GM21526 (cell line): ENCODE measurements at regions not wholly inside any gene's neighbourhood (a gene's known extent, or its start where the extent isn't known, plus 50 kb on each side); places are given as distances from the start of the nearest gene placed in this dataset.
"Not testable (repeated sequence)": the region's sequence is repeated elsewhere in the genome, so short reads cannot be mapped to it uniquely, and the experiment has no call there.

Experiments used
- ATAC-seq: cut with Tn5 transposase; IDR thresholded peaks from one replicate; pipeline ENCODE4 v1.9.1; 2021; ENCODE audit warnings: moderate library complexity; ENCODE audit not compliant: unreplicated experiment, low FRiP score

DNA sequence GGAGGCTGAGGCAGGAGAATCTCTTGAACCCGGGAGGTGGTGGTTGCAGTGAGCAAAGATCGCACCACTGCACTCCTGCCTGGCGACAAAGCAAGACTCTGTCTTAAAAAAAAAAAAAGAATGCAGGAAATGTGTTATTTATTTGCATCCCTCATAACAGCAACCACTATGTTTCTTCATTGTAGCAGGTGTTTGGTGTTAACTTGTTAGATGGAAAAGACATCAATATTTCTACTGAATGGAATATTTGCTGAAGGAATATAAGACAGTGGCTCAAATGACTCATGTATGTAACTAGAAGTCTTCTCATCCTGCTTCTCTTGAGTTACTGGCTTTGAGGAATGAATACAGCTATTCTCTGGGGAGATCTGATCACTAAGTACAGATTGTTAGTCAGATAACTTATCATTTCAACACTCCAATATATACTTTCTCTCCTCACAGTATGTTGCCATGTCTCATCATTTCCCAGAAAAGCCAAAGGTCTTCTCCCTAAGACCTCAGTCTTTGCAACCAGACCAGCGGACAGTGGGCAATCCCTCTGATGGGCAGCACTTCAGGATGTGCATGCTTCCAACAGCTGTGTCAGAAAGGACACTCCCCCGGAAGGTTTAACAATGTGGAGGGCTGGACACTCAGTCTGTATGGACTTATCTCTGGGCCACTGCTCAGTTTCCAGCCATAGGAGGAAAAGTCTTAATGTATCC lies 104.4 kb upstream of the STK17B start:
- no peak for ATAC-seq

DNA sequence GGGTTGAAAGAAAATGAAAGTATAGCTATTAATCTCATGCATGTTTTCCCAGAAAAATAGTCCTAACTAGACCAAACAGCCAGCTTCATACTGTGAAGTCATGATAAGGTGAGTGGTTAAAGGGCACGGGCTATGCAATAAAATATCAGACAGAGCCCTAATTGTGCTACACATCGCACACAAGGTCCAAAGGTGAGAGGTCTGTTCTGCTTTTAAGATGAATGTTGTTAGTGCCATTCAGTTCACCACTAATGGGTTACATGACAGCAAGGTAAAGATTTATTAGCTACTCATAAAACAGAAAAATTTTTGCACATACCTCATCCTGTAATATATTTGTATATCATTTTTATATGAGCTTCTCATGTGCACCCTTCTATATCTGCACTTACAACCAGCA lies 105.0 kb upstream of the STK17B start:
- no peak for ATAC-seq

DNA sequence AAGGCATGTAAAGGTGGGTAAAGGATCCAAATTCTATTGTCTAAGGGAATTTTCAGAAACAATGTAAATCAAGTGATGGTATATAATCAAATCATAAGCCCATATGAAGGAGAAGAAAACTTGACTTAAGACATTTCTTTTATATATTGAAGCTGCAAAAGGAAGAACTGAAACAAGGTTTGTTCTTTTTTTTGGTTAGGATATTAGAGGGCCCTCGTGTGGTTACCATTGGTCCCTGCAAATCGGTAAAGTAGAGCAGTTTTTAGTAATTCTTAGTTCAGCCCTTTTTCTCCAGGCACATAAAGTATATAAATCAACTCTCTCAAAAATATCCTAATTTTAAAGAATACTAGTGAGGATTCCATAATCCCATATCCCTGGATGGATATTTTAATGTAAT lies 105.6 kb upstream of the STK17B start:
- no peak for ATAC-seq

DNA sequence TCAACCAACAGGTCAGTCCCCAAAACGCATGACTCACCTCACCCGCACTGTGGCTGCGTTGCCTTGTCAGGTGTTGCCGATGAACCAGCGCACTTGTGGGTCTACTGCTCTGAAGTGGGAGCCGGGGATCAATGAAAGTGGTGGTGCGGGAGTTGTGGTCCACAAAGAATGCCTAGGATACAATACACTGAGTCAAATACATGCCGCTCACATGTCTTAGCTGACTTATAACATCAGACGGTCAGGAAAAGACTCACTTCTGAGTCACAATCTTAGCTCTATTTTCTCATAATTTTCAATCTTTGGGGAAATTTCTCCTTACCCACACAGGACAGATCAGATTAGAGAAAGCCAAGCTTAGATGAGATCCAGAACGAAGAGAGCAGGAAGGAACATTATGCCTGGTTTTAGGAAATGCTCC lies 107.1 kb upstream of the STK17B start:
- no peak for ATAC-seq

DNA sequence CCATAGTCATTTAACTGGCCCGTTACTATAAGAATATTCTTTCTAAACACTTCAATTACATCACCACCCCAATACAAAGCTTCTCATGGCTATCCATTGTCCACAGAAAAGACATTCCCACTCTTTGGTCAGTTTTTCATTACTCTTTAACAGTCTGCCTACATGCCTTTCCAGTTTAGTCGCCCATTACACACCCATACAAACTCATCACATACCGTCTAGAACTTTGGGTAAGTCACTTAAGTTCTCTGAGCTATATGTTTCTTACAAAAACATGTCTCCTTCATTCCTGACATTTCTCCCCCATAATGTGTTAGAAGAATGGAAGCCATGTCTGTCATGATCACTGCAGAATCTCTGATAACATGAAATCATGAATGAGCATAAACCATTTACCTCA lies 108.2 kb upstream of the STK17B start:
- ATAC-seq, result no peak

DNA sequence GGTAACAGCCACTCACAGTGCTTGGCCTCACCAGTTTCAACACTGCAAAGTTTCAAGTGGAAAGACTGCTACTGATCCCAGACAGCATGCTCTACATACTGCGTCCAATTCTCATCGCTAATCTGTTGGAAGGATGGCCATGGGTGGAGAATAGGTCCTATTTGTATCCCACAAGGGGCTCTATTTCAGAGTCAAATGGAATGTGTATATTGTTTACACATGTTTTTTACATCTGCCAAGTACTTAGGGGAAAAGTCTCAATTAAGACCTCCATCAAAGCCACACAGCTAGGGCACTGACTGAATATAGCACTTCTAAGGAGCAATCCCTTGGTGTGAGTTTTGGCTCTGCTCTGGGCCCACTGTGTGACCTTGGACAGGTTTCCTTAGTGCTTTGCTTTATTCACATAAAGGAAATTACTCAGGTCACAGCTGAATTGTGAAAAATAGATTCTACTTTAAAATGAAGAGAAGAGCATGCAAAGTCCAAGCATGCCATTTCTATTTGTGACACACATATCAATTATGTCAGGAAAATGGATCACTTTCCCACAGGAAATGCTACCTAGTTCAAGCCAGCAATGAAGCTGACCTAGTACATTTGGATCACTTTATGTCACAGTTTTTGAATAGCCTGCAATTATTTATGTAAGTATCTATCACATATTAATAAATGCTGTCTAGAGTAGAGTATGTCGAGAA lies 112.9 kb upstream of the STK17B start:
- ATAC-seq, result no peak

DNA sequence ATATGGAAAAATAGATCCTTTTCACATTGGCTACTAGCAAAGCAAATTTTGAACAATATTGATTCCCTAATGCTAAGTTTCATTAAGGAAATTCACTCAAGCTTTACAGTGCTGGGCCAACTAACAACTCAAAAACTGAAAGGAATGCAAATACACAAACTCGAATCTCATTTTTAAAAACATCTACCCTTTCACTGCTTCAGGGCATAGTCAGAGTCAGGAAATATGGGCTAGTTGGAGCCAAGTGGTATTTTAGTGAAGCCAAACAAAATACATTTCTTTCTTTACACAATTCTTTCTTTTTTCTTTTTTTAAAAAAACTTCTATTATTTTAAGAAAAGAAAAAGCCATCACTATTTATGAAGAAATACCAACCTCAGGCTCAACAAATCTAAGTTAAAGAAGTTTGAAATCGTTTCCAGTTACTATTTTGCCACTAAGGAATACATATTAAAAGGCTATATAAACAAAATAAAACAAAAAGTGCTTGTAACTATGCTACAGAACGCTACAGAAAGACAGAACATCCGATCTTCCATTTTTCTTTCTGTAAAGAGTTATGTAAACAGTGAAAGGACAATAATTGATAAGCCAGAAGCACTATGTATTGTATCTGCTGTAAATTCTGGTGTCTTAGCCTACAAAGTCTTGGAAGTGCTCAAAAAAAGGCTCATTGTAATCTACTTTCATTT lies 113.6 kb upstream of the STK17B start:
- ATAC-seq, result no peak

DNA sequence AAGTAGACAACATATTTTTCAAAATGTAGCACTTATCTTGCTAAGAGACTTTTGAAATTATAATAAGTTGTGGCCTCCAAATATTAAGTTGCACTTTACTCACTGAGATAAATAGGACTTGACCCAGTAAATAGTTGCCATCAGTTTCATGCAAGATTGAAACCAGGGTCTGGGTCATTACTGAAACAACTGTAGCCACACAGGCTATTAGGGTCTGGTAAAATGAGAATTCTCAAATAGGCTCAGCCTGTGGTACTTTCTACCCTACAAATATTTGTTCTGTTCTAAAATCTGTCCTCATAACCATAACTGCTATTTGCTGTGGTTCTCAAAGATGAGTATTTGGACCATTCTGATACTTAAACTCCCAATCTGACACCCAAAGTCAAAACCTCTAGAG lies 115.4 kb upstream of the STK17B start:
- no peak for ATAC-seq

DNA sequence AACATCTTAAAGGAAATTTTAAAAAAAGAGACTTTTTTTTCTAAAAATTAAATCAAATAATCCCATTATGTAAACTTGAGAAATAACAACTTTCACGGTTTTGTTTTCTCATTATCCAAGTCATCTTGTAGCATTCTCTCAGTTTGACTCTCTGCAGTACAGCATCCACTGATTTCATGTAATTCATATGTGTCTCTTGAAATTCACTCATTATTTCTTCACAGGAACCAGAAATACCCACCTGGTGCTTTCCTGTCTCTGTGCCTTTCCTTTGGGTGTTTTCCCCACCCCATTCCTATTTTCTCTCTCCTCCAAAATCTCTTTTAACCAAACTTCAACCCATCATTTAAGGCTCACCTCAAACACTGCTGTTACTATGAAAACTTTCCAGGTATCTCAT lies 116.1 kb upstream of the STK17B start:
- ATAC-seq, result no peak

DNA sequence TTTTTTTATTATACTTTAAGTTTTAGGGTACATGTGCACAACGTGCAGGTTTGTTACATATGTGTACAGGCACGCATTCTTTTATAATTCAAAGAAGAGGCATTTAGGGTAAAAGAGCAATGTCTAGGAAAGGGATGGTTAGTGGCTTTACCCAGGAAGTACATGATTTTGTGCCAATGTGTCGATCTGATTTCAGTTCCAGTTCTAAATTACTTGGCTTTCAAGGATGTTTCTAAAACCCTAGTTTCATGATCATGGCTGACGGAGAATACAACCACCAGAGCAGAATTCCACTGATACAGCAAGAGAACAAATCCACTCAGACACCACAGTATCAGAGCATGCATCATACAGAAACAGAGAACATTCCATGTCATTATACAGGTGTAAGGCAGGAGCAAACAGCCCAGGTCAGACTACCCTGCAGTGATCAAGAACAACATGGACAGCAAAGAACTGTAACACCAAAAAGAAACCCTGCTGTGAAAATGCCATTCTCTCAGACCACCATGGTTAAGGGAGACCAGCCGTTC lies 116.7 kb upstream of the STK17B start:
- no peak for ATAC-seq

DNA sequence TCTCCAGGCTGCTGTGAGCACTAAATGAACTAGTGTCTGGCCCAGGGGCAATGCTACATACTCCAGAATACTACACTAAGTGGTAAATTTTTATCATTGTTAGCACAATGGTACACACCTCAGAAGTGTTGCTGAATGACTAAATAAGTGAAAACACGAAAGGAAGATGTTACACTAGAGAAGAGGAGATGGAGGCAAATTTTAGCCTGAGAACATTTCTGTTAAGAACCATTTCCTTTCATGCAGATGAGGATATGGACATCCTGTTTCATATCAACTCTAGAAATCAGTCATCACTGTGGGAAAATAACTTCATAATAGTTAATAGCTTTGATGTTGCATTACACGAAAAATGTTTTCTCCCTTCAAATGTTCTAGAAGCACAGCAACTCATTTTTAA lies 117.6 kb upstream of the STK17B start:
- ATAC-seq, result no peak

DNA sequence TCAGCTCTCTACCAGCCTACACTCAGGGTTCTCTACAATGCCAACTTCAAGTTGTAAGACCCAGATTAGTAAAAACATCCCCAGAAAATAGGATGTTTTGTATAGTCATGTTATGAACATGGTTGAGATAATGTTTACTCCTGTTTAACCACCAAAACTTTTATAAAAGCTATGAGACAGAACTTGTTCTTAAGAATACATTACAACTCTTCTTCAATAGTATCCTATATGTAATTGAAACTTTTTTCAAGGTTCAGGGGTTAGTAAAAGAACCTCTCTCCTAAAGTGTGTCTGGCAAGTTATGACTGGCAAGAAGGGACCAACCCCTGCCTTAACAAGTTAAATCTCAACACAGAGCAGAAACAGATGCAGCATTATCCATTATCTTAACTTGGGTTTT lies 118.8 kb upstream of the STK17B start:
- no peak for ATAC-seq

DNA sequence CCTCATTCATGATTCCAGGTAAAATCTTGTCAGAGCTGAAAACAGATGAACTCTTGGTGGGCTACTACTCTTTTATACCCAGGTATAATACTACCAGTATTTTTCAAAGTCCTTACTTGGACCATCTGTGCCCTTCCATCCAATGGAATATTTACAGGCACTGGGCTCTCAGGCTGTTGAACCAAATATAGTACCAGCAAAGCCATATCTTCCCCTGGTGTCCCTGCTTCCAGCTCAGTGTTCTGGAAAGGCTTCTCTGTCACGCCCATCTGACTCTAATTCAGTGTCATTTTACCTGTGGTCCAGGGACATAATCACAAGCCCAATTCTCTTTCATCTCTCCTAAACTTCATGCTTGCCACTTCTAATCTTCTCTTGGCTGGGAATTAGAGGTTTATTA lies 119.2 kb upstream of the STK17B start:
- ATAC-seq, result no peak

DNA sequence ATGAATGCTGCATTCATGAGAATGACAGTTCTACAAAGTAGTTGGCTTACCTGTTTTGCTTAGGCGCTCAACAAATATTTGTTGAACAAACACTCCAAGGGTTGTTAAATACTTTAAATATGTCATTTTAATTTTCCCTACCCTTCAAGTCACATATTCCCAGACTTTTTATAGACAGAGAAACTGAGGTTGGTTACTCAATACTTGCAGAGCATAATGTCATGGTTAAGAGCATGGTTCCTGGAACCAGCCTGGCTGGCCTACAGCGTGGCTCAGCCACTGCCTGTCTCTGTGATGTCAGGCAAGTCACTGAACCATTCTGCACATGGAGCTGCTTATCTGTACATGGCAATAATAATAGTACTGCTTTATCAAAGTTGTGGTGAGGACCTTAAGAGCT lies 120.0 kb upstream of the STK17B start:
- ATAC-seq, result no peak

DNA sequence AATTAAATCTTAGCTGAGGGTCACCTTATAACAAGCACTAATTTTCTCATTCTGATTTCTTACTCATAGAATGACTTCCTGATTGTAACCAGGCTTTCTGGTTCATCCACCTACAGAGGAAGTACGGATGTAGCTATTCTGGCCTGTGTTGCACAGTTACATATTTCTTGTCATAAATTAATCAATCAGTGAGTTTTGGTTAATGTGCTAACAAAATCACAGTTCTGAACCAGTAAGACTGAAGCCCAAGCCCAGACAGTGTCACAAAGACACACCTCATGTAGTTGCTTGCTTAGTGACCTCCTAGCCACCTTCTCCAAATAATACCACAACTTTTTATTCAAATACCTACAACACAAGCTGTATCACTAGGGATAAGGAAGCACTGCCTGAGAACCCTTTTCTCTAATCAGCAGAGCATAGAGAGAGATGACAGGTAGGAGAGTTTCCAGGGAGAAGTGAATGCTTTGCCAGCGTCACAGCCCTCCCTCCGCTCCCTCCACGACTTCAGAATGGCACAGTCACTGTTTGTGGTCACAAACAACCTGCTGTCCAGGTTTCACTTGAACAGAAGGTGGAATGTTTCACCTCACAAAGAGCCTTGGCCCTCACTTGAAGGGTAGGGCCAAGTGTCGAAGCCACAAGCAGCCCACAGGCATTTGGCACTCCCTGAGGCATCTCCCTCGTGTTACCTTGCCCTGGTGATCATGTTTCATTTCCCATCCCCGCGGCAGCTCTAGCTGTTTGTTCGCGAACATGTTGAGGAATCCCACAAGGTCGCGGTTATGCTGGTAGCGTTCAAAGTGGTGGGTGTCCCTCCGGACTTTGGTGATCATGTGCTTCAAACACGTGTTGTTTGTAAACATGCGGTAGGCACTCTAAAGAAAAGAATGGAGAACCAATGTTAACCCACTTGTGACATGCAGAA lies 120.8 kb upstream of the STK17B start:
- ATAC-seq, result no peak

DNA sequence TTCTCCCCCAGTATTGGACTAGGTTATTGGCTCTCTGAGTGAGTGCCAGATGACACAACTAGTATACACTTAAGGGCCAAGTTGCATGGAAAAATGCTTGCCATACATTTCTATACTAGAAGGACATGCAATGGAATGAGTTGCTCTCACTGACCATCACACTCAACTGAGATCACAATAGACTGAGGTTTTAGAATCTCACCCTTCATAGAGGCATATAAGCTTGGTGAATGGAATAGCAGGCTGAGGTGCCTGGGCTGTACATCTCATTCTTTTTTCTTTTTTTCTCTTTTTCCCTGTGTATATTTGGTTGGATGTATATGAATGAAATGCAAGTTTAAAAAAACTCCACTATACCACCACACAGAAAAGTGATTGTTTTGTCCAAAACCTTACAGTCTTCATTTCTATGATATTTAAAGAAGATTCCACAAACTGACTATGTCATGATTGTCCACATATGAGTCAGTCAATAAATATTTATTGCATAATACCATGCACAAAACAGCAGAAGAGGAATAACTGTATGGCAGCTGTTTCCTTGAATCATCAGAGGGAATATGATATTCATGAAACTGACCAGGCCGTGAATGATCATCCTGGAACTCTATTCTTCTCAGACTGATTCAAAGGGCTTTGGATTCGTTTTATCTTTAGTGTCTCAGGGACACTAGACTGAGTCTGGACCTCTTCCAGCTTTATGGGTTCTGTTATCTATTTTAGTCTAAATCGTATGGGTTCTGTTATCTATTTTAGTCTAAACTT lies 122.6 kb upstream of the STK17B start:
- ATAC-seq, result no peak

DNA sequence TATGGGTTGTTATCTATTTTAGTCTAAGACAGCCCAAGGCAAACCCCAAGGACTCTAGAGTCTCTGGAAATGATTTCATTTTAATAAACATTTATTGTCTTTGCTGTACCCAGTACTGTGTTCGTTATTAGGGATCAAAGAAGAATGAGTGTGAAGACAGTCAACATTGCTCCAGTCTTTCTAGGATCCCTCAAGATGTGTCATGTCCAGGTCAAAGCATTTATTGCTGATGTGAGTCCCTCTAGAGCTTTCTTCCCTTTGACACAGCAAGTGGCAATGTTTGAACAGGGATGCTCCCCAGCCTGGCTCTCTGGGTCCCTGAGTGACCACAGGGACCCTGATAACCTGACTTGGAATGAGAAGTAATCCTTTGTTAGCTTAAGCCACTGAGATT lies 123.1 kb upstream of the STK17B start:
- ATAC-seq, result no peak

DNA sequence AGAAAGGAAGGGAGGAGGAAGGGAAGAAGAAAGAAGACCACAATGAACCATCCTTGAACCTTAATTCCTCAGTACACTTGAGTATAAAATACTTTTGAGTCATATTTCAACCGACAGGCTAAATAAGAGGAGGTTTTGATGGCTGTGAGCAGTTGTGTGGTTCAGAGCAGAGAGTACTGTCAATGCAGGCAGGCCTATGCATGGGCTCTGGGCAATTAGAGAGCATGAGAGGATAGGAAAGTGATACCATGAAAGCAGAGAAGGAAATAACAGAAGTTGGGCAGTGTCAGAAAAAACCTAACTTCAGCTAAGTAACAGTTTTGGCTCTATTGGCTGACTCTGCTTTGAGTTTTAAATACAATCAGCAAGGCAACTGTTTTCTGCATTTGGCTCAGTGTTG lies 123.6 kb upstream of the STK17B start:
- ATAC-seq, result peak; percentile 53

DNA sequence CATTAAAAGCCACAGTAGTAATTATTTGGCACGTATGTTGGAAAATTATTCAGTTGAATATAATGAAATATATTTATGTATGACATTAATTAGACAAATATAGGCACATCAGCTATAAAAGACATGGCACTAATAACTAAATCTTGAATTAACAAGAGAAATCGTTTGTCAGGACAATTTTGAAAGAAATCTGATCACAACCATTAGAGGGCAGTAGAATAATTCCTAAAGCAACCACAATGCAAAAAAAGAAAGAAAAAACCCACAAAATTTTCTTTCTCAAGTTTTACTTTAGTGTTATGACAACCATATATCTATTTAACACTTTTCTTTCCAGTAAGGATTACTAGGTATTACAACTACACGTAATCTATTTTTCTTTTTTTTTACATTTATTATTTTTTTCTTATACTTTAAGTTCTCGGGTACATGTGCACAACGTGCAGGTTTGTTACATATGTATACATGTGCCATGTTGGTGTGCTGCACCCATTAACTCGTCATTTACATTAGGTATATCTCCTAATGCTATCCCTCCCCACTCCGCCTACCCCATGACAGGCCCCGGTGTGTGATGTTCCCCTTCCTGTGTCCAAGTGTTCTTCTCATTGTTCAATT lies 126.8 kb upstream of the STK17B start:
- ATAC-seq, result not testable (repeated sequence)
